Left colon (tissue), 2 donors: ENCODE measurements at regions not wholly inside any gene's neighbourhood (a gene's known extent, or its start where the extent isn't known, plus 50 kb on each side); places are given as distances from the start of the nearest gene placed in this dataset.
"Not testable (repeated sequence)": the region's sequence is repeated elsewhere in the genome, so short reads cannot be mapped to it uniquely, and the experiment has no call there.

Source experiments
- ATAC-seq: fragments of 200-7000 bp; cut with Tn5 transposase; one replicate; pipeline ENCODE4 v1.9.1; 2020; ENCODE audit warnings: mild to moderate bottlenecking, moderate library complexity
- DNase-seq, 2 donors: peaks; one replicate each; pipeline ENCODE4 v3.0.0-alpha.2; 2020
- intact Hi-C, 2 donors: fragments of 100-400 bp; cut with DNase I in 1 of 2; cut with micrococcal nuclease in 1 of 2; formaldehyde crosslinking; loops; one replicate each; pipeline versions ENCODE4 v1.11.2 to v1.14.0; 2022; cut with DNase I, micrococcal nuclease
- donor health status: DM: no; HTN: no; CAD: no.
- donor health status: DM: yes; HTN: yes; CAD: no.

- DNase-seq = no peak
- intact Hi-C loops = no loop called here
- ATAC-seq = no peak
Observed at GRCh38 chr6:141981190-141981589, 151.5 kb upstream of the GJE1 start.

- intact Hi-C loops = no loop called here
- ATAC-seq (no peak), DNase-seq (no peak)
Observed at GRCh38 chr6:141977782-141978181, 154.9 kb upstream of the GJE1 start.

GRCh38 chr6:141976994-141977393, 155.7 kb upstream of the GJE1 start:
- no peak for DNase-seq
- intact Hi-C loops = no loop called here
- no peak for ATAC-seq

GRCh38 chr6:141969768-141970415, 162.8 kb upstream of the GJE1 start:
- DNase-seq, intact Hi-C loops, ATAC-seq: not testable (repeated sequence)

- ATAC-seq (no peak), DNase-seq (no peak)
- intact Hi-C loops = no loop called here
Observed at GRCh38 chr6:141969201-141969600, 163.5 kb upstream of the GJE1 start.

- intact Hi-C loops = no loop called here
- no peak for DNase-seq
- no peak for ATAC-seq
Observed at GRCh38 chr6:141968632-141969031, 164.1 kb upstream of the GJE1 start.

GRCh38 chr6:141965016-141965545, 167.6 kb upstream of the GJE1 start:
- intact Hi-C loops = no loop called here
- ATAC-seq (no peak), DNase-seq (no peak)

GRCh38 chr6:141963543-141964295, 169.0 kb upstream of the GJE1 start:
- intact Hi-C loops = no loop called here
- ATAC-seq (no peak), DNase-seq (no peak)

- intact Hi-C loops = no loop called here
- no peak for DNase-seq
Observed at GRCh38 chr6:141957271-141957670, 175.5 kb upstream of the GJE1 start.

GRCh38 chr6:141956868-141957267, 175.9 kb upstream of the GJE1 start:
- intact Hi-C loops = no loop called here
- no peak for ATAC-seq
- DNase-seq = no peak

More at GRCh38 chr6:141957271-141957670, 175.5 kb upstream of the GJE1 start:
- no peak for ATAC-seq

- ATAC-seq (no peak), DNase-seq (no peak)
- intact Hi-C loops = no loop called here
Observed at GRCh38 chr6:141956046-141956761, 176.5 kb upstream of the GJE1 start.

- ATAC-seq (no peak), DNase-seq (no peak)
- intact Hi-C loops = no loop called here
Observed at GRCh38 chr6:141953072-141953471, 179.7 kb upstream of the GJE1 start.

- intact Hi-C loops = no loop called here
Observed at GRCh38 chr6:141946502-141946901, 186.2 kb upstream of the GJE1 start.

GRCh38 chr6:141938664-141939063, 194.1 kb upstream of the GJE1 start:
- intact Hi-C loops = no loop called here
- no peak for DNase-seq
- ATAC-seq = no peak

More at GRCh38 chr6:141946502-141946901, 186.2 kb upstream of the GJE1 start:
- no peak for DNase-seq
- ATAC-seq = no peak

GRCh38 chr6:141932685-141933084, 200.0 kb upstream of the GJE1 start:
- no peak for ATAC-seq
- no peak for DNase-seq
- intact Hi-C loops = no loop called here

- intact Hi-C loops, ATAC-seq, DNase-seq: not testable (repeated sequence)
Observed at GRCh38 chr6:141926200-141926900, 206.4 kb upstream of the GJE1 start.

- ATAC-seq (no peak), DNase-seq (no peak)
- intact Hi-C loops = no loop called here
Observed at GRCh38 chr6:141925001-141925400, 207.7 kb upstream of the GJE1 start.

GRCh38 chr6:141922898-141923297, 209.8 kb upstream of the GJE1 start:
- intact Hi-C loops = no loop called here
- ATAC-seq (no peak), DNase-seq (no peak)
